GM13976 (cell line): ENCODE measurements at regions not wholly inside any gene's neighbourhood (a gene's known extent, or its start where the extent isn't known, plus 50 kb on each side); places are given as distances from the start of the nearest gene placed in this dataset.
"Not testable (repeated sequence)": the region's sequence is repeated elsewhere in the genome, so short reads cannot be mapped to it uniquely, and the experiment has no call there.

ENCODE experiments used
- DNase-seq: peaks from one replicate; pipeline ENCODE4 v3.0.0; 2012; ENCODE audit warnings: low spot score
- CTCF ChIP-seq: IDR thresholded peaks from 2 replicates; pipeline ENCODE4 v1.5.1; 2012; ENCODE audit warnings: borderline replicate concordance, mild to moderate bottlenecking; ENCODE audit not compliant: insufficient read depth; ENCODE audit errors: extremely low read depth, missing control alignments, control extremely low read depth
- in situ Hi-C: fragments of 300-500 bp; cut with MboI; formaldehyde crosslinking; loops from one replicate; pipeline ENCODE4 v1.12.0; 2022; ENCODE audit warnings: low sequenced_read_pairs, mixed read lengths, inconsistent platforms; ENCODE audit not compliant: unreplicated experiment

GRCh38 chrX:109186939-109187338 lies 294.9 kb downstream of the GUCY2F start:
- no peak for DNase-seq
- no peak for TF ChIP-seq CTCF
- in situ Hi-C loops, result no loop called here

GRCh38 chrX:109184506-109185139 lies 297.3 kb downstream of the GUCY2F start:
- TF ChIP-seq CTCF, result no peak
- no peak for DNase-seq
- in situ Hi-C loops, result no loop called here

GRCh38 chrX:109172091-109172602 lies 309.7 kb downstream of the GUCY2F start:
- DNase-seq, result no peak
- no peak for TF ChIP-seq CTCF
- in situ Hi-C loops, result no loop called here

- DNase-seq, result no peak
- TF ChIP-seq CTCF, result no peak
- in situ Hi-C loops, result no loop called here
Observed at GRCh38 chrX:109155161-109155560, 326.7 kb downstream of the GUCY2F start.

- DNase-seq, in situ Hi-C loops: not testable (repeated sequence)
Observed at GRCh38 chrX:109144173-109144572, 337.7 kb downstream of the GUCY2F start.

- no peak for TF ChIP-seq CTCF
- in situ Hi-C loops, result no loop called here
- no peak for DNase-seq
Observed at GRCh38 chrX:109140463-109140862, 341.4 kb downstream of the GUCY2F start.

GRCh38 chrX:109134777-109135176 lies 347.1 kb downstream of the GUCY2F start:
- in situ Hi-C loops, result no loop called here
- TF ChIP-seq CTCF, result no peak
- no peak for DNase-seq
